ENCODE measurements at regions not wholly inside any gene's neighbourhood (a gene's known extent, or its start where the extent isn't known, plus 50 kb on each side); places are given as distances from the start of the nearest gene placed in this dataset.

DNA sequence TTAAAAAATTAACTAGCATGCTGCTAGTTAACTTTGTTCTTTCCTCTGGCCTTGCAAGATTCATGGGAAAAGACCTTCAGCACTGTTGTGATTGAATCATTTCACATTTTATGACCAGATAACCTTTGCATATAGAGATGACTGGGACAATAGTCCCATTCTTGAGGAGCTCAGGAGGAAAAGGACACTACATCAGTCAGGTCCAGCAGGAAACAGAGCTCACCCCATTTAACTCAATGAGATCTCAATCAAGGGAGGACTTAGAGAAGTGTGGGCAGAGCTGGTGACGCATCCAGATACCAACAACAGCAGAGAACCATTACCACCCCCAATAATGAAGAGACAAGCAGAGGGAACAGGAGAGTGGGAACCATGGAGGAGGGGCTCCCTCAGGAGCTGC lies 109.4 kb upstream of the GUCA2B start:
- TF ChIP-seq, protein P1, sequence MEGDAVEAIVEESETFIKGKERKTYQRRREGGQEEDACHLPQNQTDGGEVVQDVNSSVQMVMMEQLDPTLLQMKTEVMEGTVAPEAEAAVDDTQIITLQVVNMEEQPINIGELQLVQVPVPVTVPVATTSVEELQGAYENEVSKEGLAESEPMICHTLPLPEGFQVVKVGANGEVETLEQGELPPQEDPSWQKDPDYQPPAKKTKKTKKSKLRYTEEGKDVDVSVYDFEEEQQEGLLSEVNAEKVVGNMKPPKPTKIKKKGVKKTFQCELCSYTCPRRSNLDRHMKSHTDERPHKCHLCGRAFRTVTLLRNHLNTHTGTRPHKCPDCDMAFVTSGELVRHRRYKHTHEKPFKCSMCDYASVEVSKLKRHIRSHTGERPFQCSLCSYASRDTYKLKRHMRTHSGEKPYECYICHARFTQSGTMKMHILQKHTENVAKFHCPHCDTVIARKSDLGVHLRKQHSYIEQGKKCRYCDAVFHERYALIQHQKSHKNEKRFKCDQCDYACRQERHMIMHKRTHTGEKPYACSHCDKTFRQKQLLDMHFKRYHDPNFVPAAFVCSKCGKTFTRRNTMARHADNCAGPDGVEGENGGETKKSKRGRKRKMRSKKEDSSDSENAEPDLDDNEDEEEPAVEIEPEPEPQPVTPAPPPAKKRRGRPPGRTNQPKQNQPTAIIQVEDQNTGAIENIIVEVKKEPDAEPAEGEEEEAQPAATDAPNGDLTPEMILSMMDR (IDR thresholded peaks at IDR 0.05), result no peak
- TF ChIP-seq POLR2A (IDR thresholded peaks at IDR 0.05), result no peak
